GM12878 (cell line): ENCODE measurements at regions not wholly inside any gene's neighbourhood (a gene's known extent, or its start where the extent isn't known, plus 50 kb on each side); places are given as distances from the start of the nearest gene placed in this dataset.

Experiments
- BCL11A ChIP-seq: IDR thresholded peaks from 2 replicates; pipeline ENCODE4 v1.6.1; 2011; ENCODE audit warnings: low read depth, low read length
- JUND ChIP-seq: IDR thresholded peaks from 2 replicates; pipeline ENCODE4 v1.6.1; 2012; ENCODE audit warnings: low read depth, mild to moderate bottlenecking, low read length, improper control_type of control experiment, moderate library complexity
- PAX5 ChIP-seq: IDR thresholded peaks from 2 replicates; pipeline ENCODE4 v1.6.1; 2011; ENCODE audit warnings: low read depth, low read length, borderline replicate concordance
- RBBP5 ChIP-seq: fragments of 200-600 bp; sonication (generic); conservative IDR thresholded peaks from 2 replicates; pipeline ENCODE4 v1.6.1; 2016
- SIX5 ChIP-seq: IDR thresholded peaks from 2 replicates; pipeline ENCODE4 v1.6.1; 2011; ENCODE audit warnings: mild to moderate bottlenecking, low read depth, low read length, moderate library complexity; ENCODE audit not compliant: severe bottlenecking
- SMC3 ChIP-seq: IDR thresholded peaks from 2 replicates; pipeline ENCODE4 v1.6.1; 2011; ENCODE audit warnings: low read length, improper control_type of control experiment, borderline replicate concordance
- STAT3 ChIP-seq: IDR thresholded peaks from 2 replicates; pipeline ENCODE4 v1.6.1; 2011; ENCODE audit warnings: low read depth, low read length, improper control_type of control experiment
- SUZ12 ChIP-seq: fragments of 200-600 bp; sonication (generic); IDR thresholded peaks from one replicate; pipeline ENCODE4 v1.6.1; 2018; ENCODE audit warnings: antibody characterized with exemption, mild to moderate bottlenecking; ENCODE audit not compliant: unreplicated experiment
- YY1 ChIP-seq: IDR thresholded peaks from 2 replicates; pipeline ENCODE4 v1.6.1; 2011; ENCODE audit warnings: low read depth, mild to moderate bottlenecking, low read length
- ZNF217 ChIP-seq: fragments of 450-650 bp; IDR thresholded peaks from 2 replicates; pipeline ENCODE4 v1.6.1; 2017; ENCODE audit warnings: antibody characterized with exemption, mild to moderate bottlenecking
- TF ChIP-seq, protein P1 (sequence below): fragments of 450-650 bp; IDR thresholded peaks from 2 replicates; pipeline ENCODE4 v1.6.1; 2016; ENCODE audit warnings: mild to moderate bottlenecking
- TF ChIP-seq, protein P2 (sequence below): fragments of 450-650 bp; formaldehyde crosslinking; IDR thresholded peaks from 2 replicates; pipeline ENCODE4 v1.4.0; 2022; ENCODE audit warnings: mild to moderate bottlenecking, moderate library complexity
- TF ChIP-seq, protein P3 (sequence below): fragments of 450-650 bp; formaldehyde crosslinking; IDR thresholded peaks from 2 replicates; pipeline ENCODE4 v1.4.0; 2020; ENCODE audit warnings: mild to moderate bottlenecking, moderate library complexity
- TF ChIP-seq, protein P4 (sequence below): fragments of 450-650 bp; IDR thresholded peaks from 2 replicates; pipeline ENCODE4 v1.6.1; 2017; ENCODE audit warnings: low read depth, mild to moderate bottlenecking, moderate library complexity
- TF ChIP-seq, protein P5 (sequence below), 3 experiments: IDR thresholded peaks in 2 of 3; conservative IDR thresholded peaks in 1 of 3; 2 replicates each; pipeline ENCODE4 v1.5.1; 2011; ENCODE audit warnings: low read depth in 3 of 3, low read length in 3 of 3, mild to moderate bottlenecking in 3 of 3, control low read depth in 2 of 3, moderate library complexity in 2 of 3, inconsistent platforms in 1 of 3, mixed read lengths in 1 of 3; ENCODE audit not compliant: control insufficient read depth in 2 of 3, insufficient read depth in 1 of 3; ENCODE audit errors: extremely low read depth in 1 of 3

DNA sequence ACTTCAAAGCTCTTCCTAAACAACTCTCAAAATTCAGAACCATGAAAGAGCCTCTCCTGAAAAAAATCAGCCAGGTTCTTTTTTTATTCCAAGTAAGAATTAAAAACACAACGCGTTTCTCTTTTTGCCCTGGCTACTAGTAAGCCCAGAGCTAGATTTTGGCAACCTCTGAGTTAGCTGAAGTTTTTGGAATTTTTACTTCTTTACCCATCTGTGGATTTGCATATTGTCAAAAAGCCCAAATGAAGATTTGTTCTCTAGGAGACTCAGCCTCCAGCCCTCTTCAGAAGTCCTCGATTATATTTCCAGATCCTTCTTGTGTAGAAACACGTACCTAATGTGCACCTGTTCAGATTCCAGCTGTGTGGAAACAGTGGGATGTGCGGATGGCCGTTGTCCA lies 517.9 kb downstream of the TBC1D22A start (continued):
- TF ChIP-seq, protein P1, sequence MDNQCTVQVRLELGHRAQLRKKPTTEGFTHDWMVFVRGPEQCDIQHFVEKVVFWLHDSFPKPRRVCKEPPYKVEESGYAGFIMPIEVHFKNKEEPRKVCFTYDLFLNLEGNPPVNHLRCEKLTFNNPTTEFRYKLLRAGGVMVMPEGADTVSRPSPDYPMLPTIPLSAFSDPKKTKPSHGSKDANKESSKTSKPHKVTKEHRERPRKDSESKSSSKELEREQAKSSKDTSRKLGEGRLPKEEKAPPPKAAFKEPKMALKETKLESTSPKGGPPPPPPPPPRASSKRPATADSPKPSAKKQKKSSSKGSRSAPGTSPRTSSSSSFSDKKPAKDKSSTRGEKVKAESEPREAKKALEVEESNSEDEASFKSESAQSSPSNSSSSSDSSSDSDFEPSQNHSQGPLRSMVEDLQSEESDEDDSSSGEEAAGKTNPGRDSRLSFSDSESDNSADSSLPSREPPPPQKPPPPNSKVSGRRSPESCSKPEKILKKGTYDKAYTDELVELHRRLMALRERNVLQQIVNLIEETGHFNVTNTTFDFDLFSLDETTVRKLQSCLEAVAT = no peak
- TF ChIP-seq RBBP5 (no peak), ZNF217 (no peak), STAT3 (no peak), YY1 (no peak), SMC3 (no peak), PAX5 (no peak), BCL11A (no peak), SUZ12 (no peak), SIX5 (no peak), JUND (no peak)
- TF ChIP-seq, protein P2, sequence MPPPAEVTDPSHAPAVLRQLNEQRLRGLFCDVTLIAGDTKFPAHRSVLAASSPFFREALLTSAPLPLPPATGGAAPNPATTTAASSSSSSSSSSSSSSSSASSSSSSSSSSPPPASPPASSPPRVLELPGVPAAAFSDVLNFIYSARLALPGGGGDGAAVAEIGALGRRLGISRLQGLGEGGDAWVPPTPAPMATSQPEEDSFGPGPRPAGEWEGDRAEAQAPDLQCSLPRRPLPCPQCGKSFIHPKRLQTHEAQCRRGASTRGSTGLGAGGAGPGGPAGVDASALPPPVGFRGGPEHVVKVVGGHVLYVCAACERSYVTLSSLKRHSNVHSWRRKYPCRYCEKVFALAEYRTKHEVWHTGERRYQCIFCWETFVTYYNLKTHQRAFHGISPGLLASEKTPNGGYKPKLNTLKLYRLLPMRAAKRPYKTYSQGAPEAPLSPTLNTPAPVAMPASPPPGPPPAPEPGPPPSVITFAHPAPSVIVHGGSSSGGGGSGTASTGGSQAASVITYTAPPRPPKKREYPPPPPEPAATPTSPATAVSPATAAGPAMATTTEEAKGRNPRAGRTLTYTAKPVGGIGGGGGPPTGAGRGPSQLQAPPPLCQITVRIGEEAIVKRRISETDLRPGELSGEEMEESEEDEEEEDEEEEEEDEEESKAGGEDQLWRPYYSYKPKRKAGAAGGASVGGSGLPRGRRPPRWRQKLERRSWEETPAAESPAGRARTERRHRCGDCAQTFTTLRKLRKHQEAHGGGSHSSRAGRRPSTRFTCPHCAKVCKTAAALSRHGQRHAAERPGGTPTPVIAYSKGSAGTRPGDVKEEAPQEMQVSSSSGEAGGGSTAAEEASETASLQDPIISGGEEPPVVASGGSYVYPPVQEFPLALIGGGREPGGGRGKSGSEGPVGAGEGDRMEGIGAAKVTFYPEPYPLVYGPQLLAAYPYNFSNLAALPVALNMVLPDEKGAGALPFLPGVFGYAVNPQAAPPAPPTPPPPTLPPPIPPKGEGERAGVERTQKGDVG (CRISPR knock-in tag) = no peak
- TF ChIP-seq, protein P3, sequence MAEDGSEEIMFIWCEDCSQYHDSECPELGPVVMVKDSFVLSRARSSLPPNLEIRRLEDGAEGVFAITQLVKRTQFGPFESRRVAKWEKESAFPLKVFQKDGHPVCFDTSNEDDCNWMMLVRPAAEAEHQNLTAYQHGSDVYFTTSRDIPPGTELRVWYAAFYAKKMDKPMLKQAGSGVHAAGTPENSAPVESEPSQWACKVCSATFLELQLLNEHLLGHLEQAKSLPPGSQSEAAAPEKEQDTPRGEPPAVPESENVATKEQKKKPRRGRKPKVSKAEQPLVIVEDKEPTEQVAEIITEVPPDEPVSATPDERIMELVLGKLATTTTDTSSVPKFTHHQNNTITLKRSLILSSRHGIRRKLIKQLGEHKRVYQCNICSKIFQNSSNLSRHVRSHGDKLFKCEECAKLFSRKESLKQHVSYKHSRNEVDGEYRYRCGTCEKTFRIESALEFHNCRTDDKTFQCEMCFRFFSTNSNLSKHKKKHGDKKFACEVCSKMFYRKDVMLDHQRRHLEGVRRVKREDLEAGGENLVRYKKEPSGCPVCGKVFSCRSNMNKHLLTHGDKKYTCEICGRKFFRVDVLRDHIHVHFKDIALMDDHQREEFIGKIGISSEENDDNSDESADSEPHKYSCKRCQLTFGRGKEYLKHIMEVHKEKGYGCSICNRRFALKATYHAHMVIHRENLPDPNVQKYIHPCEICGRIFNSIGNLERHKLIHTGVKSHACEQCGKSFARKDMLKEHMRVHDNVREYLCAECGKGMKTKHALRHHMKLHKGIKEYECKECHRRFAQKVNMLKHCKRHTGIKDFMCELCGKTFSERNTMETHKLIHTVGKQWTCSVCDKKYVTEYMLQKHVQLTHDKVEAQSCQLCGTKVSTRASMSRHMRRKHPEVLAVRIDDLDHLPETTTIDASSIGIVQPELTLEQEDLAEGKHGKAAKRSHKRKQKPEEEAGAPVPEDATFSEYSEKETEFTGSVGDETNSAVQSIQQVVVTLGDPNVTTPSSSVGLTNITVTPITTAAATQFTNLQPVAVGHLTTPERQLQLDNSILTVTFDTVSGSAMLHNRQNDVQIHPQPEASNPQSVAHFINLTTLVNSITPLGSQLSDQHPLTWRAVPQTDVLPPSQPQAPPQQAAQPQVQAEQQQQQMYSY (CRISPR knock-in tag) = no peak
- TF ChIP-seq, protein P4, sequence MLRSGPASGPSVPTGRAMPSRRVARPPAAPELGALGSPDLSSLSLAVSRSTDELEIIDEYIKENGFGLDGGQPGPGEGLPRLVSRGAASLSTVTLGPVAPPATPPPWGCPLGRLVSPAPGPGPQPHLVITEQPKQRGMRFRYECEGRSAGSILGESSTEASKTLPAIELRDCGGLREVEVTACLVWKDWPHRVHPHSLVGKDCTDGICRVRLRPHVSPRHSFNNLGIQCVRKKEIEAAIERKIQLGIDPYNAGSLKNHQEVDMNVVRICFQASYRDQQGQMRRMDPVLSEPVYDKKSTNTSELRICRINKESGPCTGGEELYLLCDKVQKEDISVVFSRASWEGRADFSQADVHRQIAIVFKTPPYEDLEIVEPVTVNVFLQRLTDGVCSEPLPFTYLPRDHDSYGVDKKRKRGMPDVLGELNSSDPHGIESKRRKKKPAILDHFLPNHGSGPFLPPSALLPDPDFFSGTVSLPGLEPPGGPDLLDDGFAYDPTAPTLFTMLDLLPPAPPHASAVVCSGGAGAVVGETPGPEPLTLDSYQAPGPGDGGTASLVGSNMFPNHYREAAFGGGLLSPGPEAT = no peak
- TF ChIP-seq, protein P5, sequence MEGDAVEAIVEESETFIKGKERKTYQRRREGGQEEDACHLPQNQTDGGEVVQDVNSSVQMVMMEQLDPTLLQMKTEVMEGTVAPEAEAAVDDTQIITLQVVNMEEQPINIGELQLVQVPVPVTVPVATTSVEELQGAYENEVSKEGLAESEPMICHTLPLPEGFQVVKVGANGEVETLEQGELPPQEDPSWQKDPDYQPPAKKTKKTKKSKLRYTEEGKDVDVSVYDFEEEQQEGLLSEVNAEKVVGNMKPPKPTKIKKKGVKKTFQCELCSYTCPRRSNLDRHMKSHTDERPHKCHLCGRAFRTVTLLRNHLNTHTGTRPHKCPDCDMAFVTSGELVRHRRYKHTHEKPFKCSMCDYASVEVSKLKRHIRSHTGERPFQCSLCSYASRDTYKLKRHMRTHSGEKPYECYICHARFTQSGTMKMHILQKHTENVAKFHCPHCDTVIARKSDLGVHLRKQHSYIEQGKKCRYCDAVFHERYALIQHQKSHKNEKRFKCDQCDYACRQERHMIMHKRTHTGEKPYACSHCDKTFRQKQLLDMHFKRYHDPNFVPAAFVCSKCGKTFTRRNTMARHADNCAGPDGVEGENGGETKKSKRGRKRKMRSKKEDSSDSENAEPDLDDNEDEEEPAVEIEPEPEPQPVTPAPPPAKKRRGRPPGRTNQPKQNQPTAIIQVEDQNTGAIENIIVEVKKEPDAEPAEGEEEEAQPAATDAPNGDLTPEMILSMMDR (IDR thresholded peaks at IDR 0.05 in 2 of 3, conservative IDR thresholded peaks at IDR 0.05 in 1 of 3; ENCODE audit: control insufficient read depth in 2 of 3, extremely low read depth in 1 of 3, insufficient read depth in 1 of 3, low read depth in 3 of 3, low read length in 3 of 3) = no peak
